H1 (cell line): ENCODE measurements at regions not wholly inside any gene's neighbourhood (a gene's known extent, or its start where the extent isn't known, plus 50 kb on each side); places are given as distances from the start of the nearest gene placed in this dataset.
"Not testable (repeated sequence)": the region's sequence is repeated elsewhere in the genome, so short reads cannot be mapped to it uniquely, and the experiment has no call there.

Source experiments
- CTCF ChIA-PET: fragments of 300-600 bp; sonication (Branson Sonifier 250); formaldehyde crosslinking; loops from one replicate; lab custom pipeline; 2021; ENCODE audit not compliant: partially characterized antibody; lab: Charles Lee
- POLR2A ChIA-PET: fragments of 300-600 bp; sonication (Branson Sonifier 250); formaldehyde crosslinking; loops from one replicate; lab custom pipeline; 2021; ENCODE audit warnings: inconsistent platforms; ENCODE audit not compliant: partially characterized antibody; lab: Charles Lee
- DNase-seq, 2 experiments: peaks; one replicate each; pipeline versions ENCODE4 v3.0.0 to v3.0.0-alpha.2; 2010 to 2022; ENCODE audit warnings: low spot score in 2 of 2, low read depth in 1 of 2, mixed read lengths in 1 of 2
- FAIRE-seq: peaks from 2 replicates; lab custom pipeline; 2011; peaks lifted over from hg19 to GRCh38; lab: Jason Lieb, UNC
- H2AFZ ChIP-seq: 2 replicates; pipeline ENCODE4 v1.8.1; 2012; ENCODE audit warnings: low read length, inconsistent platforms
- H2AK5ac ChIP-seq: 2 replicates; pipeline ENCODE4 v1.6.1; 2013; ENCODE audit warnings: low read depth, low read length
- H2BK120ac ChIP-seq: replicated peaks from 2 replicates; pipeline ENCODE3; 2013; ENCODE audit warnings: low read depth, low read length, inconsistent platforms
- H2BK12ac ChIP-seq: 2 replicates; pipeline ENCODE4 v1.6.1; 2013; ENCODE audit warnings: low read depth, low read length
- H2BK15ac ChIP-seq: 2 replicates; pipeline ENCODE4 v1.6.1; 2013; ENCODE audit warnings: low read length
- H2BK20ac ChIP-seq: 2 replicates; pipeline ENCODE4 v1.6.1; 2013; ENCODE audit warnings: low read length
- H2BK5ac ChIP-seq: 2 replicates; pipeline ENCODE4 v1.6.1; 2013; ENCODE audit warnings: low read depth, low read length
- H3K14ac ChIP-seq: 2 replicates; pipeline ENCODE4 v1.6.1; 2013; ENCODE audit warnings: inconsistent platforms; ENCODE audit not compliant: insufficient read length
- H3K18ac ChIP-seq: 2 replicates; pipeline ENCODE4 v1.6.1; 2013; ENCODE audit warnings: low read length; ENCODE audit errors: extremely low read depth
- H3K23ac ChIP-seq: 2 replicates; pipeline ENCODE4 v1.6.1; 2013; ENCODE audit warnings: inconsistent platforms; ENCODE audit not compliant: insufficient read length
- H3K23me2 ChIP-seq: 2 replicates; pipeline ENCODE4 v1.6.1; 2013; ENCODE audit warnings: low read depth, low read length
- H3K27ac ChIP-seq: 2 replicates; pipeline ENCODE4 v1.6.1; 2011; ENCODE audit warnings: low read depth, low read length, inconsistent platforms
- H3K27me3 ChIP-seq, 4 experiments: replicated peaks in 1 of 4; 1 replicate in 1 of 4; 2 replicates in 3 of 4; pipeline versions ENCODE4 v1.6.1 to v1.8.1; 2011 to 2013; ENCODE audit warnings: low read length in 3 of 4, mild to moderate bottlenecking in 3 of 4, inconsistent platforms in 2 of 4, mixed read lengths in 2 of 4, moderate library complexity in 1 of 4; ENCODE audit not compliant: control insufficient read depth in 3 of 4, insufficient read depth in 3 of 4; ENCODE audit errors: extremely low read depth in 1 of 4
- H3K36me3 ChIP-seq, 4 experiments: 2 replicates each; pipeline versions ENCODE4 v1.6.1 to v1.8.1; 2011 to 2013; ENCODE audit warnings: mild to moderate bottlenecking in 4 of 4, low read length in 3 of 4, moderate library complexity in 2 of 4, control low read depth in 1 of 4, inconsistent platforms in 1 of 4; ENCODE audit not compliant: insufficient read depth in 4 of 4, control insufficient read depth in 2 of 4
- H3K4ac ChIP-seq: replicated peaks from 2 replicates; pipeline ENCODE3; 2013; ENCODE audit warnings: low read length, low read depth, mixed read lengths, inconsistent platforms; ENCODE audit not compliant: insufficient read length
- H3K4me1 ChIP-seq, 4 experiments: replicated peaks in 1 of 4; 1 replicate in 1 of 4; 2 replicates in 3 of 4; pipeline versions ENCODE4 v1.6.1 to v1.8.1; 2011 to 2013; ENCODE audit warnings: low read length in 3 of 4, inconsistent platforms in 2 of 4, mixed read lengths in 1 of 4; ENCODE audit not compliant: insufficient read depth in 4 of 4, control insufficient read depth in 3 of 4
- H3K4me2 ChIP-seq, 2 experiments: 2 replicates each; pipeline versions ENCODE4 v1.6.1 to v1.8.1; 2011 to 2013; ENCODE audit warnings: low read depth in 2 of 2, low read length in 2 of 2, control low read depth in 1 of 2, inconsistent platforms in 1 of 2, mild to moderate bottlenecking in 1 of 2; ENCODE audit not compliant: insufficient read depth in 1 of 2
- H3K4me3 ChIP-seq, 4 experiments: fragments of 200-600, 300-600 bp in 1 of 4; sonication (generic), shearing (Covaris generic), sonication (Bioruptor Twin) in 1 of 4; 2 replicates each; pipeline versions ENCODE4 v1.5.1 to v1.8.1; 2011 to 2016; ENCODE audit warnings: low read length in 4 of 4, low read depth in 3 of 4, control low read depth in 2 of 4, inconsistent platforms in 2 of 4, mild to moderate bottlenecking in 2 of 4, mixed read lengths in 1 of 4, moderate library complexity in 1 of 4; ENCODE audit not compliant: insufficient read depth in 2 of 4; ENCODE audit errors: extremely low read depth in 1 of 4
- H3K56ac ChIP-seq: replicated peaks from 2 replicates; pipeline ENCODE3; 2013; ENCODE audit warnings: low read depth, mild to moderate bottlenecking, mixed read lengths, low read length, inconsistent platforms; ENCODE audit not compliant: insufficient read length
- H3K79me1 ChIP-seq: 2 replicates; pipeline ENCODE4 v1.6.1; 2013; ENCODE audit warnings: low read depth, low read length, control low read depth
- H3K79me2 ChIP-seq, 2 experiments: 2 replicates each; pipeline versions ENCODE4 v1.6.1 to v1.8.1; 2012 to 2013; ENCODE audit warnings: low read length in 2 of 2, mild to moderate bottlenecking in 2 of 2, inconsistent platforms in 1 of 2; ENCODE audit not compliant: insufficient read depth in 2 of 2, control insufficient read depth in 1 of 2
- H3K9ac ChIP-seq, 4 experiments: replicated peaks in 1 of 4; 1 replicate in 1 of 4; 2 replicates in 3 of 4; pipeline versions ENCODE4 v1.6.1 to v1.8.1; 2011 to 2013; ENCODE audit warnings: low read depth in 3 of 4, low read length in 3 of 4, control low read depth in 2 of 4, mild to moderate bottlenecking in 2 of 4, moderate library complexity in 2 of 4, inconsistent platforms in 1 of 4; ENCODE audit errors: extremely low read depth in 1 of 4
- H3K9me3 ChIP-seq, 2 experiments: 2 replicates each; pipeline versions ENCODE4 v1.6.1 to v1.8.1; 2012 to 2013; ENCODE audit warnings: mild to moderate bottlenecking in 2 of 2, moderate library complexity in 2 of 2, control low read depth in 1 of 2, inconsistent platforms in 1 of 2, low read depth in 1 of 2, low read length in 1 of 2, mixed read lengths in 1 of 2; ENCODE audit not compliant: insufficient read depth in 2 of 2
- H4K20me1 ChIP-seq, 2 experiments: replicated peaks in 1 of 2; 2 replicates each; pipeline versions ENCODE3 to v1.8.1; 2011 to 2013; ENCODE audit warnings: inconsistent platforms in 2 of 2, low read length in 2 of 2, mild to moderate bottlenecking in 1 of 2; ENCODE audit not compliant: insufficient read depth in 2 of 2, control insufficient read depth in 1 of 2
- H4K5ac ChIP-seq: 2 replicates; pipeline ENCODE4 v1.6.1; 2013; ENCODE audit warnings: low read length, low read depth, mixed read lengths, inconsistent platforms; ENCODE audit not compliant: insufficient read length
- H4K8ac ChIP-seq: 2 replicates; pipeline ENCODE4 v1.8.0; 2013; ENCODE audit warnings: mild to moderate bottlenecking, moderate library complexity, low read length, inconsistent platforms; ENCODE audit not compliant: insufficient read depth; ENCODE audit errors: extremely low read depth
- H4K91ac ChIP-seq: replicated peaks from 2 replicates; pipeline ENCODE3; 2013; ENCODE audit warnings: low read length, mixed read lengths, inconsistent platforms; ENCODE audit not compliant: insufficient read length
- WGBS, 2 experiments: shearing (Covaris generic) in 1 of 2; methylation state at CpG; one replicate each; pipeline versions ENCODE4 v1.1.6 to v1.1.7; 2013 to 2015; ENCODE audit warnings: low lambda C conversion rate in 2 of 2, mixed read lengths in 2 of 2, inconsistent platforms in 1 of 2, low coverage in 1 of 2, missing lambda C conversion rate in 1 of 2; ENCODE audit not compliant: insufficient replicate concordance in 2 of 2, insufficient coverage in 1 of 2, insufficient read length in 1 of 2; ENCODE audit errors: extremely low coverage in 1 of 2, missing lambda C conversion rate in 1 of 2; 5-methylcytosine and 5-hydroxymethylcytosine counted together

- not testable (repeated sequence) for FAIRE-seq, H3K9me3 ChIP-seq
These were observed 293.8 kb upstream of the CXADR start for GRCh38 chr21:17219050-17219449.

More at GRCh38 chr21:17219050-17219449, 293.8 kb upstream of the CXADR start:
- POLR2A ChIA-PET, H4K5ac ChIP-seq, H2AFZ ChIP-seq, H3K27ac ChIP-seq, H3K27me3 ChIP-seq, H3K56ac ChIP-seq, H2BK5ac ChIP-seq, H3K4ac ChIP-seq, H3K23ac ChIP-seq, H3K23me2 ChIP-seq, H3K14ac ChIP-seq, H3K18ac ChIP-seq, H3K4me2 ChIP-seq, DNase-seq, H2BK120ac ChIP-seq, H2BK15ac ChIP-seq, H3K4me3 ChIP-seq, H2AK5ac ChIP-seq, H3K4me1 ChIP-seq, H4K20me1 ChIP-seq, H2BK20ac ChIP-seq, H4K91ac ChIP-seq, H2BK12ac ChIP-seq, H3K79me1 ChIP-seq, CTCF ChIA-PET, H3K36me3 ChIP-seq, H3K9ac ChIP-seq, H4K8ac ChIP-seq, H3K79me2 ChIP-seq: not testable (repeated sequence)
- 100% methylated on average over 1 of the region's 1 CpG; no CpG with 5 or more reads in 1 of the 2 experiments for WGBS, 2 experiments
